Stomach (tissue), 8 donors: ENCODE measurements at regions not wholly inside any gene's neighbourhood (a gene's known extent, or its start where the extent isn't known, plus 50 kb on each side); places are given as distances from the start of the nearest gene placed in this dataset.

Experiments
- DNase-seq, 2 donors: peaks; one replicate each; pipeline versions ENCODE4 v3.0.0 to v3.0.0-alpha.2; 2013 to 2019
- H3K27ac ChIP-seq, 5 donors: fragments of 200-600 bp in 4 of 5; sonication (generic) in 4 of 5; one replicate each; pipeline ENCODE4 v1.5.1; 2013 to 2019; ENCODE audit warnings: mild to moderate bottlenecking in 1 of 5, moderate library complexity in 1 of 5
- H3K27me3 ChIP-seq, 3 donors: fragments of 200-600 bp; sonication (generic); one replicate each; pipeline ENCODE4 v1.5.1; 2017 to 2019; ENCODE audit warnings: mixed run types in 1 of 3
- H3K36me3 ChIP-seq, 4 donors: fragments of 200-600 bp; sonication (generic); 1 replicate in 3 of 4; 2 replicates in 1 of 4; pipeline ENCODE4 v1.5.1; 2016 to 2019
- H3K4me1 ChIP-seq, 4 donors: fragments of 200-600 bp; sonication (generic); one replicate each; pipeline ENCODE4 v1.5.1; 2016 to 2019
- H3K4me3 ChIP-seq, 4 donors: fragments of 200-600 bp; sonication (generic) in 3 of 4; one replicate each; pipeline ENCODE4 v1.5.1; 2016 to 2019; ENCODE audit warnings: mild to moderate bottlenecking in 1 of 4
- H3K9me3 ChIP-seq, 4 donors: fragments of 200-600 bp; sonication (generic); one replicate each; pipeline ENCODE4 v1.5.1; 2016 to 2019
- CTCF ChIP-seq, 7 experiments: fragments of 450-650 bp in 4 of 7; fragments of 200-600 bp in 3 of 7; sonication (generic) in 3 of 7; IDR thresholded peaks; one replicate each; pipeline ENCODE4 v1.5.1; 2016 to 2019; ENCODE audit warnings: antibody characterized with exemption in 7 of 7, control low read depth in 2 of 7, mild to moderate bottlenecking in 1 of 7
- EP300 ChIP-seq: sonication (generic); formaldehyde crosslinking; IDR thresholded peaks from one replicate; pipeline ENCODE4 v1.6.1; 2017; ENCODE audit warnings: antibody characterized with exemption
- POLR2A ChIP-seq, 4 donors: fragments of 450-650 bp; IDR thresholded peaks; one replicate each; pipeline ENCODE4 v1.6.1; 2016; ENCODE audit warnings: antibody characterized with exemption in 4 of 4, control low read depth in 2 of 4, mild to moderate bottlenecking in 1 of 4, moderate library complexity in 1 of 4
- POLR2AphosphoS5 ChIP-seq, 3 donors: sonication (generic); formaldehyde crosslinking; IDR thresholded peaks; one replicate each; pipeline ENCODE4 v1.6.1; 2016; ENCODE audit warnings: antibody characterized with exemption in 3 of 3
- WGBS, 5 donors: extraction: QIAGEN DNeasy Blood & Tissue Kit in 3 of 5; methylation state at CpG; one replicate each; pipeline versions ENCODE4 v1.1.5 to v1.1.7; 2013 to 2018; 5-methylcytosine and 5-hydroxymethylcytosine counted together
- intact Hi-C: fragments of 100-400 bp; cut with DNase I; formaldehyde crosslinking; loops from one replicate; pipeline ENCODE4 v1.15.1; 2023; ENCODE audit warnings: low total_unique reads
- donor health status: healthy with polysubstance abuse.
- donor health status: Bipolar disorder and iron deficiency.
- donor health status: healthy.

GRCh38 chr1:181412746-181413145 lies 70.6 kb upstream of the CACNA1E start:
- H3K36me3 ChIP-seq, result no peaks in the 10 kb centered on the region
- peaks cover 0 to 14% (median 0%) of the 10 kb centered on the region in 3 donors for H3K27me3 ChIP-seq
- H3K4me3 ChIP-seq, result no peak overlapping the region
- intact Hi-C loops, result no loop called here
- TF ChIP-seq EP300 (no peak), POLR2AphosphoS5 (IDR thresholded peaks at IDR 0.05) (no peak), POLR2A (IDR thresholded peaks at IDR 0.05) (no peak), CTCF (IDR thresholded peaks at IDR 0.05) (no peak)
- no peaks in the 10 kb centered on the region for H3K9me3 ChIP-seq
- WGBS, 5 donors, result 90 to 96% (median 92%) methylated on average over 9 of the region's 9 CpGs
- H3K4me1 ChIP-seq, result no peaks in the 10 kb centered on the region
- DNase-seq, result no peak
- H3K27ac ChIP-seq, result no peak overlapping the region

GRCh38 chr1:181413195-181413815 lies 70.0 kb upstream of the CACNA1E start:
- Histone ChIP-seq H3K4me1 (no peaks in the 10 kb centered on the region), H3K27me3 (peaks cover 0 to 14% (median 0%) of the 10 kb centered on the region in 3 donors), H3K36me3 (no peaks in the 10 kb centered on the region), H3K27ac (no peak overlapping the region), H3K4me3 (no peak overlapping the region), H3K9me3 (no peaks in the 10 kb centered on the region)
- TF ChIP-seq POLR2AphosphoS5 (IDR thresholded peaks at IDR 0.05) (no peak), CTCF (IDR thresholded peaks at IDR 0.05) (no peak), POLR2A (IDR thresholded peaks at IDR 0.05) (no peak), EP300 (no peak)
- WGBS, 5 donors, result 92 to 94% (median 92%) methylated on average over 37 to 56 of the region's 56 CpGs
- intact Hi-C loops, result no loop called here
- DNase-seq, result no peak

GRCh38 chr1:181413836-181414235 lies 69.5 kb upstream of the CACNA1E start:
- DNase-seq, result no peak
- no peaks in the 10 kb centered on the region for H3K9me3 ChIP-seq
- H3K27ac ChIP-seq, result no peak overlapping the region
- H3K4me1 ChIP-seq, result no peaks in the 10 kb centered on the region
- no peaks in the 10 kb centered on the region for H3K36me3 ChIP-seq
- H3K4me3 ChIP-seq, result no peak overlapping the region
- H3K27me3 ChIP-seq, result peaks cover 0 to 14% (median 0%) of the 10 kb centered on the region in 3 donors
- 63 to 75% (median 72%) methylated on average over 2 of the region's 2 CpGs for WGBS, 5 donors
- intact Hi-C loops, result no loop called here
- TF ChIP-seq POLR2A (IDR thresholded peaks at IDR 0.05), result no peak

GRCh38 chr1:181416268-181416860 lies 67.0 kb upstream of the CACNA1E start:
- Histone ChIP-seq H3K27ac (no peak overlapping the region), H3K4me3 (no peak overlapping the region), H3K9me3 (no peaks in the 10 kb centered on the region), H3K4me1 (no peaks in the 10 kb centered on the region), H3K36me3 (no peaks in the 10 kb centered on the region), H3K27me3 (peaks cover 0 to 7% (median 0%) of the 10 kb centered on the region in 3 donors)
- 57 to 68% (median 60%) methylated on average over 7 of the region's 7 CpGs for WGBS, 5 donors
- no peak for DNase-seq
- intact Hi-C loops, result no loop called here
- TF ChIP-seq POLR2A (IDR thresholded peaks at IDR 0.05) (no peak), EP300 (no peak), POLR2AphosphoS5 (IDR thresholded peaks at IDR 0.05) (no peak), CTCF (IDR thresholded peaks at IDR 0.05) (no peak)

- Histone ChIP-seq H3K27me3 (peaks cover 0 to 7% (median 0%) of the 10 kb centered on the region in 3 donors), H3K36me3 (no peaks in the 10 kb centered on the region), H3K9me3 (no peaks in the 10 kb centered on the region), H3K27ac (no peak overlapping the region), H3K4me3 (no peak overlapping the region), H3K4me1 (no peaks in the 10 kb centered on the region)
- no peak for TF ChIP-seq CTCF (IDR thresholded peaks at IDR 0.05)
- no peak for TF ChIP-seq POLR2AphosphoS5 (IDR thresholded peaks at IDR 0.05)
- TF ChIP-seq EP300, result no peak
- no peak for TF ChIP-seq POLR2A (IDR thresholded peaks at IDR 0.05)
- no peak for DNase-seq
- WGBS, 5 donors, result 69 to 85% (median 78%) methylated on average over 3 of the region's 3 CpGs
- intact Hi-C loops, result no loop called here
These were observed 65.4 kb upstream of the CACNA1E start for GRCh38 chr1:181417915-181418314.
